GM12878 (cell line): ENCODE measurements at regions not wholly inside any gene's neighbourhood (a gene's known extent, or its start where the extent isn't known, plus 50 kb on each side); places are given as distances from the start of the nearest gene placed in this dataset.
A peak's percentile ranks its signal among the peaks of the same experiment; 100 is the strongest.

ENCODE experiments used
- ATAC-seq: fragments of 200-7000 bp; cut with Tn5 transposase; 3 replicates; pipeline ENCODE4 v1.9.1; 2020; ENCODE audit warnings: mild to moderate bottlenecking, moderate library complexity
- BruUV-seq: library from RNA; stranded (reverse); fragments of 400-500 nt; replicated peaks from 2 replicates; lab custom pipeline; 2021; lab: Mats Ljungman, UMichigan
- CTCF ChIA-PET: fragments of 300-600 bp; sonication (Branson Sonifier 250); formaldehyde crosslinking; extraction: SDS; loops from one replicate; lab custom pipeline; 2021; ENCODE audit warnings: inconsistent platforms; lab: Yijun Ruan, JAX
- POLR2A ChIA-PET: fragments of 350-600 bp; formaldehyde crosslinking; extraction: SDS; loops from one replicate; lab custom pipeline; 2021; ENCODE audit warnings: inconsistent platforms; lab: Charles Lee
- RAD21 ChIA-PET: fragments of 300-600 bp; sonication (Branson Sonifier 250); formaldehyde crosslinking; loops from one replicate; lab custom pipeline; 2023; ENCODE audit warnings: antibody characterized with exemption; ENCODE audit not compliant: unreplicated experiment; lab: Charles Lee
- SMC1A ChIA-PET: fragments of 300-600 bp; sonication (Branson Sonifier 250); formaldehyde crosslinking; loops from one replicate; lab custom pipeline; 2023; ENCODE audit not compliant: unreplicated experiment, uncharacterized antibody; lab: Charles Lee
- DNase-seq: peaks from one replicate; pipeline ENCODE4 v3.0.0-alpha.2; 2011; ENCODE audit warnings: low read depth, low spot score
- FAIRE-seq: peaks from 3 replicates; lab custom pipeline; 2011; peaks lifted over from hg19 to GRCh38; lab: Jason Lieb, UNC
- H2AFZ ChIP-seq: 2 replicates; pipeline ENCODE4 v1.6.0; 2011; ENCODE audit warnings: low read depth, low read length, control low read depth; ENCODE audit not compliant: control insufficient read depth
- H3K27ac ChIP-seq: 2 replicates; pipeline ENCODE4 v1.5.1; 2011; ENCODE audit warnings: control low read depth; ENCODE audit not compliant: control insufficient read depth, insufficient read depth
- H3K27me3 ChIP-seq, 2 experiments: replicated peaks in 1 of 2; 2 replicates each; pipeline versions ENCODE4 v1.6.0 to v1.6.1; 2011; ENCODE audit warnings: low read length in 1 of 2; ENCODE audit not compliant: control insufficient read depth in 2 of 2, insufficient read depth in 2 of 2
- H3K36me3 ChIP-seq, 2 experiments: 2 replicates each; pipeline ENCODE4 v1.5.1; 2011; ENCODE audit warnings: low read length in 1 of 2; ENCODE audit not compliant: control insufficient read depth in 2 of 2, insufficient read depth in 2 of 2
- H3K4me1 ChIP-seq: 2 replicates; pipeline ENCODE4 v1.6.1; 2011; ENCODE audit warnings: mild to moderate bottlenecking, low read length, moderate library complexity, mixed read lengths; ENCODE audit not compliant: control insufficient read depth, insufficient read depth
- H3K4me2 ChIP-seq: 2 replicates; pipeline ENCODE4 v1.6.0; 2011; ENCODE audit warnings: control low read depth; ENCODE audit not compliant: control insufficient read depth, insufficient read depth
- H3K4me3 ChIP-seq: fragments of 200-600 bp; sonication (generic); 2 replicates; pipeline ENCODE4 v1.5.1; 2016
- H3K79me2 ChIP-seq: 2 replicates; pipeline ENCODE4 v1.6.0; 2011; ENCODE audit warnings: low read length; ENCODE audit not compliant: control insufficient read depth, insufficient read depth
- H3K9ac ChIP-seq: 2 replicates; pipeline ENCODE4 v1.8.0; 2011; ENCODE audit warnings: low read length, control low read depth, mixed read lengths; ENCODE audit not compliant: control insufficient read depth, insufficient read depth
- H3K9me3 ChIP-seq: replicated peaks from 3 replicates; pipeline ENCODE4 v1.5.1; 2011; ENCODE audit warnings: mild to moderate bottlenecking, low read length; ENCODE audit not compliant: control insufficient read depth, insufficient read depth
- H4K20me1 ChIP-seq: 2 replicates; pipeline ENCODE4 v1.6.0; 2011; ENCODE audit not compliant: control insufficient read depth, insufficient read depth
- BRCA1 ChIP-seq: IDR thresholded peaks from 2 replicates; pipeline ENCODE4 v1.6.1; 2011; ENCODE audit warnings: low read depth, low read length, improper control_type of control experiment
- CREB1 ChIP-seq: IDR thresholded peaks from 2 replicates; pipeline ENCODE4 v1.6.1; 2012; ENCODE audit warnings: low read depth, mild to moderate bottlenecking, inconsistent platforms
- IKZF1 ChIP-seq: fragments of 450-650 bp; conservative IDR thresholded peaks from 2 replicates; pipeline ENCODE4 v1.6.1; 2017; ENCODE audit warnings: antibody characterized with exemption, mild to moderate bottlenecking
- KDM1A ChIP-seq: fragments of 200-600 bp; sonication (generic); IDR thresholded peaks from 2 replicates; pipeline ENCODE4 v1.6.1; 2016; ENCODE audit warnings: borderline replicate concordance
- LARP7 ChIP-seq: fragments of 450-650 bp; IDR thresholded peaks from 2 replicates; pipeline ENCODE4 v1.6.1; 2017; ENCODE audit warnings: mild to moderate bottlenecking
- MEF2A ChIP-seq: IDR thresholded peaks from 2 replicates; pipeline ENCODE4 v1.6.1; 2011; ENCODE audit warnings: low read depth, mild to moderate bottlenecking, low read length, moderate library complexity; ENCODE audit not compliant: insufficient read depth
- MTA2 ChIP-seq: fragments of 450-650 bp; IDR thresholded peaks from 2 replicates; pipeline ENCODE4 v1.6.1; 2016; ENCODE audit warnings: low read depth, mild to moderate bottlenecking, moderate library complexity
- MYB ChIP-seq: fragments of 150-350 bp; IDR thresholded peaks from 2 replicates; pipeline ENCODE4 v1.6.1; 2014; ENCODE audit warnings: mild to moderate bottlenecking, low read depth, low read length, borderline replicate concordance
- WGBS: methylation state at CpG from one replicate; pipeline ENCODE4 v1.1.6; 2016; ENCODE audit warnings: low lambda C conversion rate; ENCODE audit not compliant: insufficient replicate concordance, insufficient coverage; ENCODE audit errors: missing lambda C conversion rate; 5-methylcytosine and 5-hydroxymethylcytosine counted together
- in situ Hi-C: fragments of 300-500 bp; cut with MboI; formaldehyde crosslinking; loops from 9 replicates; pipeline ENCODE4 v1.14.3; 2018; ENCODE audit warnings: mixed read lengths
- intact Hi-C: fragments of 100-400 bp; cut with micrococcal nuclease; formaldehyde crosslinking; loops from one replicate; pipeline ENCODE4 v1.14.2; 2022; ENCODE audit not compliant: unreplicated experiment
- TF ChIP-seq, protein P1 (sequence below): IDR thresholded peaks from 2 replicates; pipeline ENCODE4 v1.6.1; 2011; ENCODE audit warnings: mild to moderate bottlenecking, low read depth, low read length, moderate library complexity; ENCODE audit not compliant: insufficient replicate concordance
- TF ChIP-seq, protein P2 (sequence below): fragments of 450-650 bp; IDR thresholded peaks from 2 replicates; pipeline ENCODE4 v1.6.1; 2017; ENCODE audit warnings: mild to moderate bottlenecking
- TF ChIP-seq, protein P3 (sequence below): IDR thresholded peaks from 2 replicates; pipeline ENCODE4 v1.6.1; 2012; ENCODE audit warnings: low read length, inconsistent platforms
- TF ChIP-seq, protein P4 (sequence below): fragments of 450-650 bp; IDR thresholded peaks from 2 replicates; pipeline ENCODE4 v1.6.1; 2016; ENCODE audit warnings: mild to moderate bottlenecking

DNA sequence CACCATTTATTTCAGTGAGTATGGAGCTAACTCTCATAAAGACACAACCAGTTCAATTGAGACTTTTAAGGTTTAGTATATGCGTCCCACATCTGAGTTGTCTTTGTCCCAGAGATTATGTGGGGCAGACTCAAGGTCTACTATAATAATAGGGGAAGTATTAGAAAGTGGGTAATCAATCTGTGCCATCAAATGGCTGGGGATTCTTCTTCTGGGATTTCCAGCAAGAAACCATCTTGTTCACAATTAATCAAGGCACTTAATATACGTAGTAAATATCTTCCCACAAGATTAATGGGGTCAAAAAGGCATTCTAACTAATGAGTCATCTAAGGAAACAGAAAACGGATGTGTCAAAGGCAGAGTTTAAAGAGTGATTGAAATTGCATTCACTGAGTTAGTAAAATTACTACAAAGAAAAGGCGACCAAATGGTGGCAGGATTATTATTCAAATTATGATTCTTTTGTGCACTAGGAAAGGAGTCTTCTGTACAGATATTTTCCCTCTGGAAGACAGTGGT lies 179.8 kb upstream of the REG3G start:
- H3K36me3 ChIP-seq = no peaks in the 10 kb centered on the region
- no peaks in the 10 kb centered on the region for H3K4me1 ChIP-seq
- H3K9me3 ChIP-seq = no peaks in the 10 kb centered on the region
- ChIA-PET RAD21 (no interaction called here), SMC1A (no interaction called here), POLR2A (no interaction called here), CTCF (no interaction called here)
- H4K20me1 ChIP-seq = no peaks in the 10 kb centered on the region
- 7% methylated on average over 4 of the region's 4 CpGs for WGBS
- no peak overlapping the region for H2AFZ ChIP-seq
- no peak overlapping the region for H3K9ac ChIP-seq
- no peak overlapping the region for H3K4me2 ChIP-seq
- no peaks in the 10 kb centered on the region for H3K27me3 ChIP-seq
- no TSS peak for BruUV-seq
- intact Hi-C loops (no loop called here), in situ Hi-C loops (no loop called here)
- TF ChIP-seq KDM1A (no peak), MEF2A (no peak), MYB (no peak), LARP7 (no peak), MTA2 (no peak), CREB1 (no peak), BRCA1 (no peak), IKZF1 (no peak)
- TF ChIP-seq, protein P1, sequence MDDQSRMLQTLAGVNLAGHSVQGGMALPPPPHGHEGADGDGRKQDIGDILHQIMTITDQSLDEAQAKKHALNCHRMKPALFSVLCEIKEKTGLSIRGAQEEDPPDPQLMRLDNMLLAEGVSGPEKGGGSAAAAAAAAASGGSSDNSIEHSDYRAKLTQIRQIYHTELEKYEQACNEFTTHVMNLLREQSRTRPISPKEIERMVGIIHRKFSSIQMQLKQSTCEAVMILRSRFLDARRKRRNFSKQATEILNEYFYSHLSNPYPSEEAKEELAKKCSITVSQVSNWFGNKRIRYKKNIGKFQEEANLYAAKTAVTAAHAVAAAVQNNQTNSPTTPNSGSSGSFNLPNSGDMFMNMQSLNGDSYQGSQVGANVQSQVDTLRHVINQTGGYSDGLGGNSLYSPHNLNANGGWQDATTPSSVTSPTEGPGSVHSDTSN = no peak
- TF ChIP-seq, protein P2, sequence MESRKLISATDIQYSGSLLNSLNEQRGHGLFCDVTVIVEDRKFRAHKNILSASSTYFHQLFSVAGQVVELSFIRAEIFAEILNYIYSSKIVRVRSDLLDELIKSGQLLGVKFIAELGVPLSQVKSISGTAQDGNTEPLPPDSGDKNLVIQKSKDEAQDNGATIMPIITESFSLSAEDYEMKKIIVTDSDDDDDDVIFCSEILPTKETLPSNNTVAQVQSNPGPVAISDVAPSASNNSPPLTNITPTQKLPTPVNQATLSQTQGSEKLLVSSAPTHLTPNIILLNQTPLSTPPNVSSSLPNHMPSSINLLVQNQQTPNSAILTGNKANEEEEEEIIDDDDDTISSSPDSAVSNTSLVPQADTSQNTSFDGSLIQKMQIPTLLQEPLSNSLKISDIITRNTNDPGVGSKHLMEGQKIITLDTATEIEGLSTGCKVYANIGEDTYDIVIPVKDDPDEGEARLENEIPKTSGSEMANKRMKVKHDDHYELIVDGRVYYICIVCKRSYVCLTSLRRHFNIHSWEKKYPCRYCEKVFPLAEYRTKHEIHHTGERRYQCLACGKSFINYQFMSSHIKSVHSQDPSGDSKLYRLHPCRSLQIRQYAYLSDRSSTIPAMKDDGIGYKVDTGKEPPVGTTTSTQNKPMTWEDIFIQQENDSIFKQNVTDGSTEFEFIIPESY = no peak
- TF ChIP-seq, protein P3, sequence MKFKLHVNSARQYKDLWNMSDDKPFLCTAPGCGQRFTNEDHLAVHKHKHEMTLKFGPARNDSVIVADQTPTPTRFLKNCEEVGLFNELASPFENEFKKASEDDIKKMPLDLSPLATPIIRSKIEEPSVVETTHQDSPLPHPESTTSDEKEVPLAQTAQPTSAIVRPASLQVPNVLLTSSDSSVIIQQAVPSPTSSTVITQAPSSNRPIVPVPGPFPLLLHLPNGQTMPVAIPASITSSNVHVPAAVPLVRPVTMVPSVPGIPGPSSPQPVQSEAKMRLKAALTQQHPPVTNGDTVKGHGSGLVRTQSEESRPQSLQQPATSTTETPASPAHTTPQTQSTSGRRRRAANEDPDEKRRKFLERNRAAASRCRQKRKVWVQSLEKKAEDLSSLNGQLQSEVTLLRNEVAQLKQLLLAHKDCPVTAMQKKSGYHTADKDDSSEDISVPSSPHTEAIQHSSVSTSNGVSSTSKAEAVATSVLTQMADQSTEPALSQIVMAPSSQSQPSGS = no peak
- TF ChIP-seq, protein P4, sequence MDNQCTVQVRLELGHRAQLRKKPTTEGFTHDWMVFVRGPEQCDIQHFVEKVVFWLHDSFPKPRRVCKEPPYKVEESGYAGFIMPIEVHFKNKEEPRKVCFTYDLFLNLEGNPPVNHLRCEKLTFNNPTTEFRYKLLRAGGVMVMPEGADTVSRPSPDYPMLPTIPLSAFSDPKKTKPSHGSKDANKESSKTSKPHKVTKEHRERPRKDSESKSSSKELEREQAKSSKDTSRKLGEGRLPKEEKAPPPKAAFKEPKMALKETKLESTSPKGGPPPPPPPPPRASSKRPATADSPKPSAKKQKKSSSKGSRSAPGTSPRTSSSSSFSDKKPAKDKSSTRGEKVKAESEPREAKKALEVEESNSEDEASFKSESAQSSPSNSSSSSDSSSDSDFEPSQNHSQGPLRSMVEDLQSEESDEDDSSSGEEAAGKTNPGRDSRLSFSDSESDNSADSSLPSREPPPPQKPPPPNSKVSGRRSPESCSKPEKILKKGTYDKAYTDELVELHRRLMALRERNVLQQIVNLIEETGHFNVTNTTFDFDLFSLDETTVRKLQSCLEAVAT = no peak
- ATAC-seq (peak; percentile 32), DNase-seq (no peak), FAIRE-seq (no peak)
- H3K79me2 ChIP-seq = no peaks in the 10 kb centered on the region
- H3K27ac ChIP-seq = no peak overlapping the region
- no peak overlapping the region for H3K4me3 ChIP-seq
